Astrocyte of the spinal cord (primary cell): ENCODE measurements at regions not wholly inside any gene's neighbourhood (a gene's known extent, or its start where the extent isn't known, plus 50 kb on each side); places are given as distances from the start of the nearest gene placed in this dataset.

ENCODE experiments used
- DNase-seq: peaks from one replicate; pipeline ENCODE4 v3.0.0; 2011; ENCODE audit warnings: low read depth, low spot score
- H3K4me3 ChIP-seq: 2 replicates; pipeline ENCODE4 v1.5.1; 2011; ENCODE audit warnings: low read depth, mild to moderate bottlenecking, low read length, moderate library complexity
- CTCF ChIP-seq: IDR thresholded peaks from 2 replicates; pipeline ENCODE4 v1.5.1; 2012; ENCODE audit warnings: low read depth, mild to moderate bottlenecking, low read length, inconsistent platforms
- in situ Hi-C: cut with HindIII; loops from 2 replicates; pipeline ENCODE4 v1.10.0; 2017; ENCODE audit warnings: low sequenced_read_pairs

GRCh38 chr2:18001671-18002070 lies 123.2 kb downstream of the KCNS3 start:
- no peak for TF ChIP-seq CTCF
- DNase-seq = no peak
- in situ Hi-C loops = no loop called here
- H3K4me3 ChIP-seq = no peak overlapping the region

DNA sequence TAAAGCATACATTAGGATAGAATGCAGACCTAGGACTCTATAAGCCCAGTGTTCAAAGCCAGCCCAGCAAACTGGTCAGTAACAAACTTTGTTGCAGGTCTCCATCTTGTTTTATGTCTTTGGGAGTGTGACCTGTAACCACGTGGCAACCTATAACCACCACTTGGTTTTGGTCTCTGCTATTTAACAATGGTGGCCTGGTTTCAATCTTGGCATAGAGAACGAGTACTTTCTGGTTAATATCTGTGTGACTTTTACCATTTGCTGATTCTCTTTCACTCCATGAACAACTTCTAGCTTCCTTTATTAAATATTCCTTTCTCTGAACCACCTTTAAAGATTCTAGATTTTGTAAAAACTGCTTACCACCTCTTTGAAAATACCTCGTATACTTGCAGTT lies 118.5 kb downstream of the KCNS3 start:
- DNase-seq = no peak
- H3K4me3 ChIP-seq = no peak overlapping the region
- TF ChIP-seq CTCF = no peak
- in situ Hi-C loops = no loop called here

DNA sequence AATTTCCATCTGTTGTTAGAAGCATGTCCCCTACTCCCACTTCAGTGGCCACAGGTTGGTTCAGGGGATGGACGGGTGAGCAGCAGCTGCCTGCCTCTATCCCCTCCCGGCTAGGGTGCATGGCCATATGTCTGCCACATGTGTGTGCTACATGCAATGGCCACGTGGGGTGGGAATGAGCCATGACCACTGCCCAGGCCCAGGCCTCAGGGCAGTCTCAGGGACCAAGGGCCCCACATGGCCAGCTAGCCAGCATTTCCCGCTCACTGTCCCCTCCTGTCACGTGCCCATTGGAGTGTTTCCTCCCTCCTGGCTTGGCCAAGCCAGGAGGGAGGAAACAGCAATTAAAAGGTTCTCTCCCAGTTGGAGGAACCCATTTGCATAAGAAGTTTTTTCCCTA lies 117.1 kb downstream of the KCNS3 start:
- H3K4me3 ChIP-seq = no peak overlapping the region
- in situ Hi-C loops = no loop called here
- TF ChIP-seq CTCF = no peak
- no peak for DNase-seq
